Chondrocyte (in vitro differentiated cells): ENCODE measurements at regions not wholly inside any gene's neighbourhood (a gene's known extent, or its start where the extent isn't known, plus 50 kb on each side); places are given as distances from the start of the nearest gene placed in this dataset.
"Not testable (repeated sequence)": the region's sequence is repeated elsewhere in the genome, so short reads cannot be mapped to it uniquely, and the experiment has no call there.

Experiments
- DNase-seq: peaks from one replicate; pipeline ENCODE4 v3.0.0; 2021; ENCODE audit warnings: mixed read lengths, low spot score
- H3K27ac Mint-ChIP-seq: one replicate; pipeline ENCODE4 v1.8.0; 2021; ENCODE audit warnings: mild to moderate bottlenecking, moderate library complexity, mixed read lengths; ENCODE audit not compliant: unreplicated experiment
- H3K27me3 Mint-ChIP-seq: 2 replicates; pipeline ENCODE4 v1.8.0; 2021; ENCODE audit warnings: low read depth, mixed read lengths
- H3K36me3 Mint-ChIP-seq: 2 replicates; pipeline ENCODE4 v1.8.0; 2021; ENCODE audit warnings: low read depth, mixed read lengths
- H3K4me1 Mint-ChIP-seq: 2 replicates; pipeline ENCODE4 v1.8.0; 2021; ENCODE audit warnings: low read depth, mild to moderate bottlenecking, mixed read lengths
- H3K4me3 Mint-ChIP-seq: one replicate; pipeline ENCODE4 v1.8.0; 2021; ENCODE audit warnings: mild to moderate bottlenecking, moderate library complexity, mixed read lengths; ENCODE audit not compliant: unreplicated experiment
- H3K9me3 Mint-ChIP-seq: 2 replicates; pipeline ENCODE4 v1.8.0; 2021; ENCODE audit warnings: low read depth, mixed read lengths
- TF ChIP-seq, protein P1 (sequence below): fragments of 200-600 bp; sonication (generic); IDR thresholded peaks from 2 replicates; pipeline ENCODE4 v1.5.0; 2021; ENCODE audit warnings: antibody characterized with exemption, mild to moderate bottlenecking, moderate library complexity

DNA sequence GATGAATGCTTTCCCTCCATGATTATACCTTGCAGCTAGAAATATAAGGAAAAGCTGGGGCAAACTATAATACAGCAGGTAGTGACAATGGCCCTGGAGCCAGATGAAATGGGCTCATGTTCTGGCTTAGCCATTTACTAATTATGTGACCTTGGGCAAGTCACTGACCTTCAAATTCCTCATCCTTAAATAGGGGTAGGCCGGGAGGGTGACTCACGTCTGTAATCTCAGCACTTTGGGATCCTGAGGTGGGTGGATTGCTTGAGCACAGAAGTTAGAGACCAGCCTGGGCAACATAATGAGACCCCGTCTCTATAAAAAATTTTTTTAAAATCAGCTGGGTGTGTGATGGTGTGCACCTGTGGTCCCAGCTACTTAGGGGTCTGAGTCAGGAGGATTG is 155.4 kb downstream of the C12orf75 start:
- Mint-ChIP-seq H3K27me3 (no peaks in the 10 kb centered on the region), H3K4me1 (peaks cover 50% of the 10 kb centered on the region), H3K36me3 (peaks cover 4% of the 10 kb centered on the region), H3K4me3 (no peak overlapping the region), H3K9me3 (no peaks in the 10 kb centered on the region), H3K27ac (no peak overlapping the region)
- TF ChIP-seq, protein P1, sequence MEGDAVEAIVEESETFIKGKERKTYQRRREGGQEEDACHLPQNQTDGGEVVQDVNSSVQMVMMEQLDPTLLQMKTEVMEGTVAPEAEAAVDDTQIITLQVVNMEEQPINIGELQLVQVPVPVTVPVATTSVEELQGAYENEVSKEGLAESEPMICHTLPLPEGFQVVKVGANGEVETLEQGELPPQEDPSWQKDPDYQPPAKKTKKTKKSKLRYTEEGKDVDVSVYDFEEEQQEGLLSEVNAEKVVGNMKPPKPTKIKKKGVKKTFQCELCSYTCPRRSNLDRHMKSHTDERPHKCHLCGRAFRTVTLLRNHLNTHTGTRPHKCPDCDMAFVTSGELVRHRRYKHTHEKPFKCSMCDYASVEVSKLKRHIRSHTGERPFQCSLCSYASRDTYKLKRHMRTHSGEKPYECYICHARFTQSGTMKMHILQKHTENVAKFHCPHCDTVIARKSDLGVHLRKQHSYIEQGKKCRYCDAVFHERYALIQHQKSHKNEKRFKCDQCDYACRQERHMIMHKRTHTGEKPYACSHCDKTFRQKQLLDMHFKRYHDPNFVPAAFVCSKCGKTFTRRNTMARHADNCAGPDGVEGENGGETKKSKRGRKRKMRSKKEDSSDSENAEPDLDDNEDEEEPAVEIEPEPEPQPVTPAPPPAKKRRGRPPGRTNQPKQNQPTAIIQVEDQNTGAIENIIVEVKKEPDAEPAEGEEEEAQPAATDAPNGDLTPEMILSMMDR, result no peak
- DNase-seq, result no peak

DNA sequence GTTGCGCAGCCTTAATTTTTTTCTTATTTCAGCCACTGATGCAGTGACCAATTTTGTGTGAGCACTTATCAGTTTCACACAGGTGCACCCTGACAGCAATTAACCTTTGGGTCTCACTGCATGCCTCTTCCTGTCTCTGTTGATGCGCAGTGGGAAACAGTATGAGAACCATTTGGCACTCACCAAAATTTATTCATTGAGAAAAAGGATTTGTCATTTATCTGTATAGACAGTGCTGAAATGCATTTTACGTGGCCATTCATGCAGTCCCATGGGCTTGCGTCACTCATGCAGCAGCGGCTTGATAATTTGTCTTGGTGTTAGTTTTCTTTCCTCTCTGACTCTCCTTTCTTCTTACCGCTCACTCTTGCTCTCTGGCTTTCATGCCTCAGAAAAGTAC is 157.5 kb downstream of the C12orf75 start:
- Mint-ChIP-seq H3K4me3 (no peak overlapping the region), H3K4me1 (peaks cover 48% of the 10 kb centered on the region), H3K9me3 (no peaks in the 10 kb centered on the region), H3K27me3 (no peaks in the 10 kb centered on the region), H3K27ac (peak overlapping the region; percentile 61), H3K36me3 (peaks cover 6% of the 10 kb centered on the region)
- TF ChIP-seq, protein P1, result no peak
- DNase-seq, result no peak

DNA sequence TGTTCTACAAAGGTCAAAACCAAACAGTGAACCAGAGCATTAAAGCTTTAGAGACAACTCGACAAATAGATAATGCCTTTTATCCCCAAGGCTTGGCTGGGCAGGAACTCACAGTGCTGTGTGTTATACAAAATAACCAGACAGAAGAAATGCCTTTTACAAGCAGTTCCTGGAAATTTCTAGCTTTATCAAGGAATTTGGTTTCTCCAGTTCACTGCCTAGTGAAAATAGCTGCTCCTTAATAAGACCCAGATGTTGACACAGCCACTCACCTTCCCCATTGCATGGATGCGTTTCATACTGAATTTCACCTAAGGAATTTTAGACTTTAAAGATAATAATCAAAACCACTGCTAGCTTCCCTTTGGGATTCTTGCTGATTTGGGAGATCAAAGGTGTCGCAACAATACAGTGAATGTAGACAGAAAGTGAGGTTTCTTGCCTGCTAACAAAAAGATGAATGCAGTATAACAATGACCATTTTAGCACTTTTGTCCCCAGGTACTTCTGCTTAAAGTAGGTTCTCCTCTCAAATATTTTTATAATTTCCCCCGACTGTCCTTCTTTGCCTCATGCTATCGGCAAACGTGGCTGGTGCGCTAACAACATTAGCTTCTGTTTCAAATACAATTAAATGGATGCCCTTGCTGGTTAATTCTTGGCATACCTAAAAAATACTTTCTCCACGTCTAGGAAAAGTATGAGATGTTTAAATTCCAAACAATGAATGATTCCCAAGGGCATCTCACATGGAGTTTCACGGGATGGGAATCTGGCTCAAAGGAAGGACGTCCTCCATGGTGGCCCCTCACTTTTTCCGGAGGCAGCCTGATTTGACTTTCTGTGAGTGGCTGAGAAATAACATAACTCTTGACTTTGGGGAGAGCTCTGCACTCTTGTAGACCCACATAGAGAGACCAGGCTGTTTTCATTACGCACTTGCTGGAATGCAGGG is 162.4 kb downstream of the C12orf75 start:
- Mint-ChIP-seq H3K4me3 (peak overlapping the region; percentile 27), H3K27ac (peak overlapping the region; percentile 84), H3K36me3 (peaks cover 7% of the 10 kb centered on the region), H3K4me1 (peaks cover 45% of the 10 kb centered on the region), H3K27me3 (no peaks in the 10 kb centered on the region), H3K9me3 (peaks cover 7% of the 10 kb centered on the region)
- DNase-seq, result no peak
- TF ChIP-seq, protein P1, result no peak

DNA sequence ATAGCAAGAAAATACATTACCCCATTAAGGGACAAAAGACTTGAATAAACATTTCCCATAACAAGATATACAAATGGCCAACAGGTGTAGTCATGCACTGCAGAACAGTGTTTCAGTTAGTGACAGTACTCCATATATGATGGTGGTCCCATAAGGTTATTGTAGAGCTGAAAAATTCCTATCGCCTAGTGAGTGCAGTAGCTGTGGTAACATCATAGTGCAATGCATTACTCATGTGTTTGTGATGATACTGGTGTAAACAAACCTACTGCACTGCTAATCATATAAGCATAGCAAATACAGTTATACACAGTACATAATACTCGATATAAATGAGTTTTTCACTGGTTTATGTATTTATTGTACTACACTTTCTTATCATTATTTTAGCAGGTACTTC is 168.7 kb downstream of the C12orf75 start:
- H3K36me3 Mint-ChIP-seq, result peaks cover 11% of the 10 kb centered on the region
- H3K4me1 Mint-ChIP-seq, result peaks cover 14% of the 10 kb centered on the region
- H3K4me3 Mint-ChIP-seq, result no peak overlapping the region
- no peak overlapping the region for H3K27ac Mint-ChIP-seq
- DNase-seq, result no peak
- H3K9me3 Mint-ChIP-seq, result peaks cover 16% of the 10 kb centered on the region
- TF ChIP-seq, protein P1, result no peak
- no peaks in the 10 kb centered on the region for H3K27me3 Mint-ChIP-seq

DNA sequence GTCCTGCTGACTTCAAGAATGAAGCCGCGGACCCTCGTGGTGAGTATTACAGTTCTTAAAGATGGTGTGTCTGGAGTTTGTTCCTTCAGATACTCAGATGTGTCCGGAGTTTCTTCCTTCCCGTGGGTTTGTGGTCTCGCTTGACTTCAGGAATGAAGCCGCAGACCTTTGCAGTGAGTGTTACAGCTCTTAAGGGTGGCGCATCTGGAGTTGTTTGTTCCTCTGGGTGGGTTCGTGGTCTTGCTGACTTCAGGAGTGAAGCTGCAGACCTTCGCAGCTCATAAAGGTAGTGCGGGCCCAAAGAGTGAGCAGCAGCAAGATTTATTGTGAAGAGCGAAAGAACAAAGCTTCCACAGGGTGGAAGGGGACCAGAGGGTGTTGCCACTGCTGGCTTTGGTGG is 170.2 kb downstream of the C12orf75 start:
- H3K9me3 Mint-ChIP-seq, result peaks cover 16% of the 10 kb centered on the region
- not testable (repeated sequence) for H3K4me1 Mint-ChIP-seq, H3K27ac Mint-ChIP-seq, H3K36me3 Mint-ChIP-seq, DNase-seq, H3K27me3 Mint-ChIP-seq, H3K4me3 Mint-ChIP-seq
